Skeletal muscle cell (primary cell): ENCODE measurements at regions not wholly inside any gene's neighbourhood (a gene's known extent, or its start where the extent isn't known, plus 50 kb on each side); places are given as distances from the start of the nearest gene placed in this dataset.
A peak's percentile ranks its signal among the peaks of the same experiment; 100 is the strongest.

Experiments used
- DNase-seq: peaks from one replicate; pipeline ENCODE4 v3.0.0-alpha.2; 2010; ENCODE audit warnings: low read depth
- H3K4me3 ChIP-seq: 2 replicates; pipeline ENCODE4 v1.5.1; 2011; ENCODE audit warnings: low read depth, mild to moderate bottlenecking, control low read depth, low read length, moderate library complexity

DNA sequence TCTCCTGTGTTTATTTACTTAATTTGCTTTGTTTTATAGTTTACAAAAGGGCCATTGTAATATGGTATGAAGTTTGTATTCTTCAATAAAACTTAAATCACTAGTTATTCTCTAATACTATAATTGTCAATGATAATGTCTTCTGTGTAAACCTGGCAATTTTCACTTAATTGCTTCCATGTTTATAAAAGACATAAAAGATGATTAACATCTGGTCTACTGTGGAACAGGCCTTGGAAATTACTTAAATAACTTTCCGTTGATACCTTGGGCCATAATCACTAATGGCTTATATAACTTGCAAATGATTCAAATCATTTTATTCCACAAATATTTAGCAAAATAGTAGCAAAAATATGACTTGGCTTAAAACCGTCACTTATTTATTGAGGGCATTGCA, 743.8 kb downstream of the DSC3 start:
- H3K4me3 ChIP-seq: no peak overlapping the region
- DNase-seq: no peak

DNA sequence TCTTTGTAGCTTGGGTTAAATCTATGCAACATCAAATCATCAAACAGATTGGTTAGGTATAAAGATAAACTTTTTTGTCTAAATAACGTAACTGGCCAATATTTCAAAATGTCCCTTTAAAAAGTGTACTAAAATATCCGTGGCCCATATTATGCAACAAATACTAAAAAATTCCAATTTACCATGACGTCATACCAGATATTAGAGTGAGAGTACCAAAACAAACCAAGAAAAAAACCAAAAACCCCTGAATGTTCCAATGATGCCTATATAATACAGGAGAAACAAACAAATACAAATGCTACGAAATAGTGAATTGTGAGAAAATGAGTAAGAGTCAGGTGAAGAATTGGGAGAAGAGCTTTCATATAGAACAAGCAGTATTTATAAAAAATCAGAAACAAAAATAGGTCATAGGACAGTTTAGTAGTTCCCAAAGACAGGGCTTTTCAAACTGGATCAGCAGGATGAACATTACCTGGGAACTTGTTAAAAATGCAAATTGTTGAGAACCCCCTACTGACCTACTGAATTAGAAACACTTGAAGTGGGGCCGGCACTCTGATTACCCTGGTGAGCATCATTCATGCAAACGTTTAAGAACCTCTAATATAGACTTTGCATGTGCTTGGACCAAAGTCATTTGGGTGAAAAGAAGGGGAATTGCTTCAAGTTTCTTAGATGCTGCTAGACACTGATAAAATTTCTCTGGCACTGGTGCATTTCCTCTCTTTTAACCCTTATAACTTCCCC, 753.7 kb downstream of the DSC3 start:
- DNase-seq: no peak
- no peak overlapping the region for H3K4me3 ChIP-seq

DNA sequence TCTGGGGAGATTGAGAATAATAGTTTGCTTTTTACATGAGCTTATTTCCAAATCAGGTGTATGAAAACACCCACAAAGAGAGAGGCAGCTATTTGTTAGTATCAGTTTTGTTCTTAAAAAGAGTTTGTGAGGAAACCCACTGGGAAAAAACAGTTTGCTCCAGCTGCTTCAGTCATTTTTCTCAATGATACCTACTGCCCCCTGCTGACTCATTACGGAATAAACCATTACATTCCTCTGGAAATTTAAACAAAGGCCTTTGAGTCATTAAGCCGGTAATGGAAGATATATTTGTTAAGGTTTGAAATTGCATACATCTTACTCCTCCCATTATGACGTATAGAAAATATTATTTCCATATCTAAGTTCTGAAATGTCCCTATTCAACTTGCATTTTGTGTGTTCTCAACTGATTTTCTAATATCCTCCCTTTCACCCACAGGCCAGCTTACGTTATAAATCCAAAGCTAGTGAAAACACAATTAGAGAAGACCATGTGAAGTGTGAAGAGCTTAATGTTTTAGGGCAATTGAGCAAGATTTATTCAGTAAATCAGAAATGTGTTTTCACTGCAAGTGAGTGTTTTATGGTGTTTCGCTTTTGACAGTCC, 761.6 kb downstream of the DSC3 start:
- no peak overlapping the region for H3K4me3 ChIP-seq
- DNase-seq: peak; percentile 24

DNA sequence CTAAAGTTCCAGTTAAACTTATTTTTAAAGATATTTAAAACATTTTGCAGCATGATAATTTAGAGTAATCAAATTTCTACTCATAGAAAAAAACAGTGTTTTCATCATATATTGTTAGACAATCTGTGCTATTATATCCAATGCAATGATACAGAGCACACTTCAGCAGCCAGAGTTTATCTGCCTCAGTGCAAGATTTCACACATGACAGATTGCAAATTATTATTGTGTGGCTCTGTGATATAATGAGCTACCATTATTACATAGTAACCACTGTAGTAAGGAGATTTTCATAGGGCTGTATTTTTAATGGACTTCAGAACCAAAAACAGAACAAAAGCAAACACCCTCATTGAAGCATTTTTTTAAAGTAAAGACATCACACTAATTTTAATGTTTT, 762.4 kb downstream of the DSC3 start:
- no peak for DNase-seq
- no peak overlapping the region for H3K4me3 ChIP-seq

DNA sequence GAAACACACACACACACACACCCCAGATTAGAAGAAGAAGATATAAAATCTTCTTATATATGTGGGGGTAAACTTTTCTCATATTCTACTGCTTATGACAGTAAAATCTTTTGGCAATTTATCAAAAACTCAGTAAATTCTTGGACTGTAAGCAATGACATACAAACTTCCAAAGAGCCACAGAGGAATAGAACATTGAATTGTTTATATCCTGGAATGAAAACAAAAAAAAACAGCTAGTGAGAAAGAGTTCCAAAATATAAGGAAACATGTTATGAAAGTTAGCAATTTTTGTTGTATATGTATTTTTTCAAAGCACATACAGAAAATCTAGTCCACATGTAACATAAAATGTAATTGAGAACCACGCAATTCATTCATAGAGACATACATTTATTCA, 764.9 kb downstream of the DSC3 start:
- no peak overlapping the region for H3K4me3 ChIP-seq
- no peak for DNase-seq

DNA sequence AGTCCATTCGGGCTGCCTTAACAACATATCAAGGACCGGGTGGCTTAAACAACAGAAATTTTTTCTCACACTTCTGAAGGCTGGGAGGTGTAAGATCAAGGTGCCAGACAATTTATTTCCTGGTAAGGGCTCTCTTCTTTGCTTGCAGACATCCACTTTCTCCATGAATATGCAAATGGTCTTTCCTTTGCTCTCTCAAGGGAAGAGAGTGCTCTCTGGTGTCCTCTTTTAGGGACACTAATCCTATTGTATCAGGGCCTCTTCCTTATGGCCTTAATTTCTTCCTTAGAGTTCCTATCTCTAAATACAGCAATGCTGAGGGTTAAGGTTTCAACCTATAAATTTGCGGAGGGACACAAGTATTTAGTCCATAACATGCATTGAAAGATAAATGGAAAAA, 770.8 kb downstream of the DSC3 start:
- DNase-seq: no peak
- H3K4me3 ChIP-seq: no peak overlapping the region

DNA sequence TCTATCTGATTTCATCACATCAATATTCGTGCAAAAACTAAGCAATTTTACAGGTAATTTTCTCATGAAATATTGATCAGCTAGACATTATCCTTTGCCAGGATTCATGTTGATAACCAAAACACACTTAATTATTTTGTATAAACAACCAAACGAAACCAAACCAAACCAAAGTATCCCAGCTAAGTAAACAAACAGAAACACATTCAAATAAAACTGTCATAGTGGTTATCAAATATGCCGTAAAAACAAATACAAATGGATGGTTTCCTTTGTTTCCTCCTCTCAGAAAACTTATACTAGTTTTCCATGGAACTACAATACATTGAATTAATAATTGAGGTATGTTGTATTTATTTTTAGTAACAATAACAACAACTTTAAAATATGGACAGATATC, 777.4 kb downstream of the DSC3 start:
- H3K4me3 ChIP-seq: no peak overlapping the region

DNA sequence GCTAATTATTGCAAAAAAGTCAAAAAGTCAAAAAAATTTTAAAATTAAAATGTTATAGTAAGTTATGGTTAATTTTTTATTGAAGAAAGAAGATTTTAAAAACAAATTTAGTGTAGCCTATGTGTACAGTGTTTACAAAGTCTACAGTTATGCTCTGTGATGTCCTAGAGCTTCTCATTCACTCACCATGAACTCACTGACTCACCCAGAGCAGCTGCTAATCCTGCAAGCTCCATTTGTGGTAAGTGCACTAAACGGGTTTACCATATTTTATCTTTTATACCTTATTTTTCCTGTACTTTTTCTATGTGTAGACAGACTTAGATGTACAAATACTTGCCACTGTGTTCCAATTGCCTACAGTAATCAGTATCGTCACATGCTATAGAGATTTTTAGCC, 788.2 kb downstream of the DSC3 start:
- no peak for DNase-seq
- no peak overlapping the region for H3K4me3 ChIP-seq

More for the DNA sequence above, 777.4 kb downstream of the DSC3 start:
- DNase-seq: no peak

DNA sequence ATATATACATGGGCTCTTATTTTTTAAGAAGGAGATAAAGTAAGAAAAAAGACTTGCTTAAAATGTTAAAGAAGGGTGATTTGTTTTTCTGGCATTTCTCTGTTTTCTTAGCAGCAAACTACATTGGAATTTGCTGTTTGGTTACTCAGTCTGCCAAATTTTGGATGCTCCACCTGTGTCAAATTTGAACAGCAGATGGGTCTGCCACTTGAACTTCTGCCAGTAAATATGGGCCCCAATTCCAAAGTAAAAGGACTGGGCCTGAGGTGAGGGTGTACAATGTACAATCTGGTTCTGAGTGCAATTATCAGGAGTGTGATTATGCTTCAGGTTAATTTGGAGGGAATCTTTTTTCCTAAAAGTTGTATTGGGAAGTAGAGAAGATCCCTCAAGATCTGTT, 794.5 kb downstream of the DSC3 start:
- DNase-seq: no peak
- H3K4me3 ChIP-seq: no peak overlapping the region

DNA sequence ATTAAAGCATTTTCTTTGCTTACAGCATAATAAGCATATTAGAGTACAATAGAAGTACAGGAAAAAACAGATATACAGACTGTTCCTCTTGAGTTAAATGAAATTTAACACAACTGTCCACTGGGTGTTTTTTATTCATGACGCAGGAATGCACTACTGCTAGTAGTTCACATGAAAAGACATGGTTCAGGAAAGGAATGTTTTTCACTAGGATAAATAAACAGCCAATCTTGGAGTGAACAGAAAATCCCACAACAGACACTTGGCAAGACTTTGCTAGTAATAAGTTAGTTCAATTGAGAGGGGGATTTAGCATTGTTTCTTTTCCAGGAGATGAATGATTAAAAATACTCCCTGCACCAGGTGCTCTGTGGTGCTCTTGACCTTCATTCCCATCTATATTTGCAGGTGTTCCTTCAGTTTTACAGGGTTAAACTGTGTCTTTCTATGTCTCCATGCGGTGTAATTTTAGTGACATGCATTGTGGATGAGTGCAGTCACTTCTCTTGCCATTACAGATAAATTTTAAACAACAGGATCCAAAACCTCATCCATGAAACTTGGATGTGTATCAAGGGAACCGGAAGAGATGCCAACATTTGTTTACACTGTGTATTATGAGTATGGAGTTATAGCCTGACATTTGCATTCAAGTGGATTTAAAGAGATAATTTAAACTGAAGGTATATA, 796.6 kb downstream of the DSC3 start:
- peak; percentile 7 for DNase-seq
- H3K4me3 ChIP-seq: no peak overlapping the region

DNA sequence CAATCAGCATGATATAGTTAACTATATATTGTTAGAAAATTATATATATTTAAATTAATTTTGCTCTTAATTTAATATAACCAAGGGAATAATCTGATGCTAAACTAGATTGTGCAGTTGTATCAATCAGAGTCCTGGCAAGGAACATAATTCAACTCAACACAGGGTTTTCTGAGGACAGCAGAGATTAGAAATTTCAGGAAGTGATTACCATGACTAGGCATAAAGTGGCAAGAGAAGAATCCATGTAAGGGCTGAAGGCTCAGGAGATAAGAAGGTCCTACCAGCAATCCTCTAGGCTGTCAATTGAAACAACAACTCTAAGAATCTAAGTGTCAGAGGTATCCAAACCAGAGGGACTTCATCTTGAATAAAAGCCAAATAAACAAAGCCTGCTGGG, 807.8 kb downstream of the DSC3 start:
- H3K4me3 ChIP-seq: no peak overlapping the region
- DNase-seq: no peak

DNA sequence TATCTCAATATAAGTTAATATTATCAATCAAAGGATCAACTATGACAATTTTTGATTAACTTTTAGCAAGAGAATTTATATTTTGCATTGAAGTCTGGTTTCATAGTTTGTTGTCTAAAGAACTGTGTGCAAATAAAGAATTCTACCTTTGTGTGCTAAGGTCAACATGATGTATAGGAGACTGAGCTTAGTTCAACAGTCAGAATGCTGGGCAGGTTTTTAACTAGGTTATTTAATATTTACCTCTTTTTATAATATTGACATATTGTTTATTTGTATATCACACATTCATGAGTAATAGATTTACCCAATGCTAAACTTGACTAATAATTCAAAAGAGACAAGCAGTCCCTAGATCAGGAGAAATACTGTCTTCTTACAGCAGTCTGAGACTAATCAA, 831.4 kb downstream of the DSC3 start:
- H3K4me3 ChIP-seq: no peak overlapping the region
- no peak for DNase-seq

DNA sequence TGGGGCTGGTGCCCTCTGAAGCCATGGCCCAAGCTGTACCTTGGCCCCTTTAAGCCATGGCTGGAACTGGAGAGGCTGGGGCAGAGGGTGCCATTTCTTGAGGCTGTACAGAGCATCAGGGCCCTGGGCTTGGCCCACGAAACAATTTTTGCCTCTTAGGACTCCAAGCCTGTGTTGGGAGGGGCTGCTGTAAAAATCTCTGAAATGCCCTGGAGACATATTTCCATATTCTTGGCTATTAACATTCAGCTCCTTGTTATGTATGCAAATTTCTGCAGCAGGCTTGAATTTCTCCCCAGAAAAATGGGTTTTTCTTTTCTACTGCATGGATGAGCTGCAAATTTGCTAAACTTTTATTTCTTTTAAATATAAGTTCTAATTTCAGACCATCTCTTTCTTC, 834.0 kb downstream of the DSC3 start:
- no peak for DNase-seq
- no peak overlapping the region for H3K4me3 ChIP-seq

DNA sequence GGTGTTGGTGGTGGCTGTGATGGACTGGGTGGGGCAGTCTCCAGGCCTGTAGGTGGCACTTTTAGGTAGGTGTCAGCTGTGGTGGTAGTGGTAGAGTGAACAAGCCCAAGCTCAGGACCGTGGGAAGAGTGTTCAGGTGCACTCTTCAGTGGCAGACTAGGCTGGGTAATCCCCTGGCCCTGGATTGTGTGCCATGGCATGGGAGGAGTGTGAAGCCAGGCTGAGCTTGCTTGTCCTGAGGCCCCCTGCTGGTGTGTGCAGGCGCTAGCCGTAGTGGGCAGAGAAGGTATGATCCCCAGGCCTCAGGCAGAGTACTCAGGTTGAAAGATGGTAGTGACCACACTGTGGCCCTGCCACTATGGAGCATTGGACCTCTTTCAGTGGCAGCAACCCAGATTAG, 850.3 kb downstream of the DSC3 start:
- no peak for DNase-seq

DNA sequence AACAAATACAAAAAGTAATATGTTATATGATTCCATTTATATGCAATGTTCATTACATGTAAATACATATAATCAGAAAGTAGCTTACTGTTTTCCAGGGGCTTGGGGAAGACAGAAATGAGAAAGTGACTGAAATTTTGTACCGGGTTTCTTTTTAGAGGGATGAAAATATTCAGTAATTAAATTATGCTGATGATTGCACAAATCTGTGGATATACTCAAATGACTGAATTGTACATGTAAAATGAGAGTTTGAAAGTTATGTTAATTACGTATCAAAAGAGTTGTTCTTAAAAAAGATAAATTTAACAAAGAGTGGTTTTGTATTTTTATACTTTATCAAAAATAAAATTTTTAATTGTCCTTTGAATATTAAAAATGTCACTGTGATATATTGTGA, 856.3 kb downstream of the DSC3 start:
- no peak for DNase-seq
- H3K4me3 ChIP-seq: no peak overlapping the region

More for the DNA sequence above, 850.3 kb downstream of the DSC3 start:
- no peak overlapping the region for H3K4me3 ChIP-seq

DNA sequence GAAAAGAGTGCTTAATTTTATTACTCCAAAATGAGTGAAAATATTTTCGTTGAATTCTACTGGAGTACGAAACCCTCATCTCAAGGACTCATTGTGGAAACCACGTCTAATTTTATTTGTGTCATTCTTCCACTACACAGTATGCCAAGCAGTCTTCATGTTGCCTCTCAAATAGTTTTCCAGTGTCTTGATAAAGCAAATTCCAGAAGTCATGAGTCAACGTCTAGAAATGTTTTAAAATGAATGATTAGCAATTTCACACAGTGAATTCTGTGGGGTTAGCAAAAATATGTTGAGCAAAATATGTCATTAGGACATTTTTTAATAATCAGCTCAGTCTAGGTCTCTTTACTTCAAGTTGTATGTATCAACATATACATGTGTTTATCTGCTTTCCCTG, 865.5 kb downstream of the DSC3 start:
- no peak overlapping the region for H3K4me3 ChIP-seq
- DNase-seq: peak; percentile 1

DNA sequence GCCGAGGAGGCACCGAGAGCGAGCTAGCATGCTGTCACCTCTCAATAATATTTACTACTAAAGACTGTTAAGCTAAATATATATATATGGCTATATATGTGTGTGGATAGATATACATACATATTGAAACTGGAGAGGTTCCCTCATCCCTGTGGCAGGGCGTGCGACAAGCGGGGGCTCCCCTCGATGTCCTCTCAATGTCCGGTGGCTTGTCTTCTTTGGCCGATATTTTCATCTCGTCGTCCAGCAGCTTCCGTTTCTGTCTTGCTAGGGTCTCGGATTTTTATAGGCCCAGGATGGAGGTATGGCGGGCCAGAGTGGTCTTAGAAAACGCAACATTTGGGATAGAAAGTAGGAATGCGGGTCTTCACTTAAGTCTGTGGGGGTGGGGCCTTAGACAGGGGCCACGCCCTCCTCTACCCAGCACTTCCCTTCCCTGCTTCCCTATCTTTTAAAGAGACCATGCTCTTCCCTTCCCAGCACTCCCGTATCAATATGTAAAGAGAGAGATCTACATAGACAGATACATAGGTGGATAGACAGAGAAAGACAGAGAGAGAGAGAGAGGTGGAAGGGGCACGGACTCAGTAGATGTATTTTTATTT, 866.8 kb downstream of the DSC3 start:
- no peak for DNase-seq
- no peak overlapping the region for H3K4me3 ChIP-seq

DNA sequence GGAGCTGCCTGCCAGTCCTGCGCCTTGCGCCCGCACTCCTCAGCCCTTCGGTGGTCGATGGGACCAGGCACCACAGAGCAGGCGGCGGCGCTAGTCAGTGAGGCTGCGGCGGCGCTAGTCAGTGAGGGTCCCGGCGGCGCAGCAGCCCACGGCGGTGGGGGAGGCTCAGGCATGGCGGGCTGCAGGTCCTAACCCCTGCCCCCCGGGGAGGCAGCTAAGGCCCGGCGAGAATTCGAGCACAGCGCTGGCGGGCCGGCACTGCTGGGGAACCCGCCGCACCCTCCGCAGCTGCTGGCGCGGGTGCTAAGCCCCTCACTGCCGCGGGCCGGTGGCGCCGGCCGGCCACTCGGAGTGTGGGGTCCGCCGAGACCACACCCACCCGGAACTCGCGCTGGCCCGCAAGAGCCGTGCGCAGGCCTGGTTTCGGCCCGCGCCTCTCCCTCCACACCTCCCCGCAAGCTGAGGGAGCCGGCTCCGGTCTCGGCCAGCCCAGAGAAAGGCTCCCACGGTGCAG, 867.4 kb downstream of the DSC3 start:
- H3K4me3 ChIP-seq: no peak overlapping the region
- DNase-seq: no peak

DNA sequence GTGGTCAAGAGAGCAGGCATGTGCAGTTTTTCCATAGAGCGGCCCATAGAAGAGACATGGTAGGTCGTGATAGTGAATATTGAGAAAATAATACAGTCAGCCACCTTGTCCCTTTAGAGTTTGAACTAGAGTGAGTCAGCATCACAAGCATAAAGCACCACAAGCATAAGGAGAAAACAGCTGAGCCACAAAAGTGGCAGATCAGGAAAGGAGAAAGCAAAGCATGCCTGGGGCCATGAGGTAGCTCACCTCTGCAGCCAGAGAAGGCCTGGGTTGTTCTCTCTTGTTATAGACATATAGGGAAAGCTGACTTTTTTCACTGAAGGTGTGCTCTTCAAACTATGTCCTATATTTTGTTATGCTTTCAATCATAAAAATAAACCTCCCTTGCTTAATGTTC, 879.0 kb downstream of the DSC3 start:
- DNase-seq: no peak
- no peak overlapping the region for H3K4me3 ChIP-seq

DNA sequence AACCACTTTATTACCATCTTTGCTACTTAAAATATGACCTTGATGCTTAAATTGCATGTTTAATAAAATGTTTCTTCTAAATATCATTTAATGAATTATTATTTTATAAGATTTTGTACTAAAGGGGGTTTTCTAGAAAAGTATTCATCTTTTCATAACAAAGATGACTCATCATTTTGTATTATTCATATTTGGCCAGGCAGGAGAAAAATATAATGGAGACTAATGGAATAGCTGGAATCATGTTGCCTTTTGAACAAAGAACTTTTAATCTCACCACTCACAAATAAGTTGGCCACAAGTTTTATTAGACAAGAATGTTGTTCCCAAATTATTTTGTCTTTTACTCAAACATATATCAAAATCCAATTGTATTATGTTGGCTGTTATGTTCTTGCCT, 882.4 kb downstream of the DSC3 start:
- H3K4me3 ChIP-seq: no peak overlapping the region
- no peak for DNase-seq
